Memory B cell (primary cell): ENCODE measurements at regions not wholly inside any gene's neighbourhood (a gene's known extent, or its start where the extent isn't known, plus 50 kb on each side); places are given as distances from the start of the nearest gene placed in this dataset.

Experiments used
- ATAC-seq: fragments of 150-1000 bp; cut with Tn5 transposase; 2 replicates; pipeline ENCODE4 v1.10.0; 2021; ENCODE audit warnings: low read depth, mild to moderate bottlenecking, moderate library complexity
- DNase-seq, 2 donors: peaks; one replicate each; pipeline ENCODE4 v3.0.0; 2022; ENCODE audit warnings: low spot score in 2 of 2
- H3K27ac Mint-ChIP-seq: one replicate; pipeline ENCODE4 v1.8.0; 2022; ENCODE audit warnings: mild to moderate bottlenecking, moderate library complexity, mixed read lengths
- H3K27me3 Mint-ChIP-seq: one replicate; pipeline ENCODE4 v1.8.0; 2022; ENCODE audit warnings: mixed read lengths
- H3K36me3 Mint-ChIP-seq: one replicate; pipeline ENCODE4 v1.8.0; 2022; ENCODE audit warnings: mild to moderate bottlenecking, mixed read lengths
- H3K4me1 Mint-ChIP-seq: one replicate; pipeline ENCODE4 v1.8.0; 2022; ENCODE audit warnings: mixed read lengths
- H3K4me3 Mint-ChIP-seq: one replicate; pipeline ENCODE4 v1.8.0; 2022; ENCODE audit warnings: mild to moderate bottlenecking, moderate library complexity, mixed read lengths
- H3K9me3 Mint-ChIP-seq: one replicate; pipeline ENCODE4 v1.8.0; 2022; ENCODE audit warnings: mixed read lengths

GRCh38 chr18:43919551-43919950 lies 642.3 kb upstream of the SYT4 start:
- ATAC-seq (no peak), DNase-seq (no peak)
- no peak overlapping the region for H3K4me3 Mint-ChIP-seq
- H3K27me3 Mint-ChIP-seq: no peaks in the 10 kb centered on the region
- H3K9me3 Mint-ChIP-seq: no peaks in the 10 kb centered on the region
- H3K27ac Mint-ChIP-seq: no peak overlapping the region
- no peaks in the 10 kb centered on the region for H3K36me3 Mint-ChIP-seq
- H3K4me1 Mint-ChIP-seq: no peaks in the 10 kb centered on the region

- no peaks in the 10 kb centered on the region for H3K36me3 Mint-ChIP-seq
- no peak overlapping the region for H3K27ac Mint-ChIP-seq
Measured at GRCh38 chr18:43931439-43931838, 654.1 kb upstream of the SYT4 start.

GRCh38 chr18:43932140-43932539 lies 654.9 kb upstream of the SYT4 start:
- Mint-ChIP-seq H3K36me3 (no peaks in the 10 kb centered on the region), H3K4me3 (no peak overlapping the region), H3K27me3 (peaks cover 2% of the 10 kb centered on the region), H3K9me3 (no peaks in the 10 kb centered on the region), H3K4me1 (no peaks in the 10 kb centered on the region), H3K27ac (no peak overlapping the region)
- ATAC-seq (no peak), DNase-seq (no peak)

More at GRCh38 chr18:43931439-43931838, 654.1 kb upstream of the SYT4 start:
- peaks cover 2% of the 10 kb centered on the region for H3K27me3 Mint-ChIP-seq
- no peak overlapping the region for H3K4me3 Mint-ChIP-seq
- no peaks in the 10 kb centered on the region for H3K9me3 Mint-ChIP-seq
- no peak for DNase-seq
- ATAC-seq: no peak
- no peaks in the 10 kb centered on the region for H3K4me1 Mint-ChIP-seq

GRCh38 chr18:43933177-43933576 lies 655.9 kb upstream of the SYT4 start:
- Mint-ChIP-seq H3K9me3 (no peaks in the 10 kb centered on the region), H3K4me1 (no peaks in the 10 kb centered on the region), H3K27me3 (peaks cover 2% of the 10 kb centered on the region), H3K36me3 (no peaks in the 10 kb centered on the region), H3K27ac (no peak overlapping the region), H3K4me3 (no peak overlapping the region)
- DNase-seq: no peak
- no peak for ATAC-seq

GRCh38 chr18:43934322-43934721 lies 657.0 kb upstream of the SYT4 start:
- H3K4me3 Mint-ChIP-seq: no peak overlapping the region
- H3K27ac Mint-ChIP-seq: no peak overlapping the region
- H3K9me3 Mint-ChIP-seq: no peaks in the 10 kb centered on the region
- DNase-seq (no peak), ATAC-seq (no peak)
- H3K36me3 Mint-ChIP-seq: no peaks in the 10 kb centered on the region
- peaks cover 2% of the 10 kb centered on the region for H3K27me3 Mint-ChIP-seq
- H3K4me1 Mint-ChIP-seq: no peaks in the 10 kb centered on the region

- Mint-ChIP-seq H3K4me1 (no peaks in the 10 kb centered on the region), H3K27me3 (peaks cover 2% of the 10 kb centered on the region), H3K4me3 (no peak overlapping the region), H3K36me3 (no peaks in the 10 kb centered on the region), H3K9me3 (no peaks in the 10 kb centered on the region), H3K27ac (no peak overlapping the region)
- no peak for ATAC-seq
- no peak for DNase-seq
Measured at GRCh38 chr18:43934781-43935471, 657.6 kb upstream of the SYT4 start.

GRCh38 chr18:43936176-43936575 lies 658.9 kb upstream of the SYT4 start:
- H3K4me3 Mint-ChIP-seq: no peak overlapping the region
- H3K27me3 Mint-ChIP-seq: peaks cover 2% of the 10 kb centered on the region
- no peaks in the 10 kb centered on the region for H3K36me3 Mint-ChIP-seq
- ATAC-seq (no peak), DNase-seq (no peak)
- no peaks in the 10 kb centered on the region for H3K9me3 Mint-ChIP-seq
- no peaks in the 10 kb centered on the region for H3K4me1 Mint-ChIP-seq
- H3K27ac Mint-ChIP-seq: no peak overlapping the region

GRCh38 chr18:43949291-43949690 lies 672.0 kb upstream of the SYT4 start:
- Mint-ChIP-seq H3K27ac (no peak overlapping the region), H3K27me3 (peaks cover 2% of the 10 kb centered on the region), H3K9me3 (peaks cover 2% of the 10 kb centered on the region), H3K36me3 (no peaks in the 10 kb centered on the region), H3K4me3 (no peak overlapping the region), H3K4me1 (no peaks in the 10 kb centered on the region)
- ATAC-seq (no peak), DNase-seq (no peak)

GRCh38 chr18:43950062-43950461 lies 672.8 kb upstream of the SYT4 start:
- no peak overlapping the region for H3K4me3 Mint-ChIP-seq
- ATAC-seq (no peak), DNase-seq (no peak)
- no peaks in the 10 kb centered on the region for H3K4me1 Mint-ChIP-seq
- peaks cover 2% of the 10 kb centered on the region for H3K27me3 Mint-ChIP-seq
- no peaks in the 10 kb centered on the region for H3K36me3 Mint-ChIP-seq
- H3K9me3 Mint-ChIP-seq: peaks cover 2% of the 10 kb centered on the region
- H3K27ac Mint-ChIP-seq: no peak overlapping the region

- ATAC-seq (no peak), DNase-seq (no peak)
- no peaks in the 10 kb centered on the region for H3K4me1 Mint-ChIP-seq
- H3K4me3 Mint-ChIP-seq: no peak overlapping the region
- H3K27ac Mint-ChIP-seq: no peak overlapping the region
- no peaks in the 10 kb centered on the region for H3K36me3 Mint-ChIP-seq
- H3K9me3 Mint-ChIP-seq: peaks cover 2% of the 10 kb centered on the region
- no peaks in the 10 kb centered on the region for H3K27me3 Mint-ChIP-seq
Measured at GRCh38 chr18:43952398-43952797, 675.1 kb upstream of the SYT4 start.

- peaks cover 2% of the 10 kb centered on the region for H3K4me1 Mint-ChIP-seq
- no peaks in the 10 kb centered on the region for H3K36me3 Mint-ChIP-seq
- no peaks in the 10 kb centered on the region for H3K9me3 Mint-ChIP-seq
- no peak overlapping the region for H3K27ac Mint-ChIP-seq
- H3K4me3 Mint-ChIP-seq: peak overlapping the region; percentile 24
- ATAC-seq (peak; percentile 59), DNase-seq (no peak)
- no peaks in the 10 kb centered on the region for H3K27me3 Mint-ChIP-seq
Measured at GRCh38 chr18:43961722-43962121, 684.4 kb upstream of the SYT4 start.

- H3K27me3 Mint-ChIP-seq: no peaks in the 10 kb centered on the region
- ATAC-seq: no peak
- H3K4me1 Mint-ChIP-seq: peaks cover 2% of the 10 kb centered on the region
- H3K4me3 Mint-ChIP-seq: no peak overlapping the region
- H3K27ac Mint-ChIP-seq: no peak overlapping the region
- no peak for DNase-seq
- no peaks in the 10 kb centered on the region for H3K9me3 Mint-ChIP-seq
- no peaks in the 10 kb centered on the region for H3K36me3 Mint-ChIP-seq
Measured at GRCh38 chr18:43964666-43965065, 687.4 kb upstream of the SYT4 start.

GRCh38 chr18:43965691-43966090 lies 688.4 kb upstream of the SYT4 start:
- no peak overlapping the region for H3K4me3 Mint-ChIP-seq
- no peaks in the 10 kb centered on the region for H3K9me3 Mint-ChIP-seq
- no peaks in the 10 kb centered on the region for H3K27me3 Mint-ChIP-seq
- H3K4me1 Mint-ChIP-seq: peaks cover 2% of the 10 kb centered on the region
- no peak for ATAC-seq
- no peak for DNase-seq
- H3K36me3 Mint-ChIP-seq: no peaks in the 10 kb centered on the region
- H3K27ac Mint-ChIP-seq: no peak overlapping the region

- Mint-ChIP-seq H3K4me1 (no peaks in the 10 kb centered on the region), H3K36me3 (no peaks in the 10 kb centered on the region), H3K27me3 (peaks cover 2% of the 10 kb centered on the region), H3K4me3 (no peak overlapping the region), H3K27ac (no peak overlapping the region), H3K9me3 (no peaks in the 10 kb centered on the region)
- DNase-seq (no peak), ATAC-seq (no peak)
Measured at GRCh38 chr18:43970656-43971055, 693.4 kb upstream of the SYT4 start.

GRCh38 chr18:43978174-43978573 lies 700.9 kb upstream of the SYT4 start:
- H3K9me3 Mint-ChIP-seq: no peaks in the 10 kb centered on the region
- H3K27ac Mint-ChIP-seq: no peak overlapping the region
- no peak overlapping the region for H3K4me3 Mint-ChIP-seq
- ATAC-seq: no peak
- peaks cover 5% of the 10 kb centered on the region for H3K27me3 Mint-ChIP-seq
- no peaks in the 10 kb centered on the region for H3K4me1 Mint-ChIP-seq
- no peaks in the 10 kb centered on the region for H3K36me3 Mint-ChIP-seq
- no peak for DNase-seq
